ENCODE measurements at regions not wholly inside any gene's neighbourhood (a gene's known extent, or its start where the extent isn't known, plus 50 kb on each side); places are given as distances from the start of the nearest gene placed in this dataset.

- TF ChIP-seq CTCF (conservative IDR thresholded peaks at IDR 0.05; ENCODE audit: low read depth, low read length), result no peak
- Histone ChIP-seq H3K79me2 (ENCODE audit: insufficient read depth, low read depth) (no peaks in the 10 kb centered on the region), H3K4me3 (IDR thresholded peaks at IDR 0.05; ENCODE audit: insufficient read depth, low read depth, low read length) (no peak overlapping the region), H3K27me3 (ENCODE audit: insufficient read depth, low read depth) (no peaks in the 10 kb centered on the region), H4K20me1 (ENCODE audit: insufficient read depth) (no peaks in the 10 kb centered on the region), H3K9ac (no peak overlapping the region), H3K27ac (no peak overlapping the region), H2AFZ (ENCODE audit: low read depth) (no peak overlapping the region), H3K4me1 (ENCODE audit: low read depth, poor library complexity, severe bottlenecking) (no peaks in the 10 kb centered on the region), H3K36me3 (ENCODE audit: insufficient read depth) (no peaks in the 10 kb centered on the region), H3K4me2 (no peak overlapping the region)
Measured at GRCh38 chr14:84197704-84198103, 1332.2 kb upstream of the FLRT2 start.

- no peak overlapping the region for H3K4me3 ChIP-seq (IDR thresholded peaks at IDR 0.05; ENCODE audit: insufficient read depth, low read depth, low read length)
- no peaks in the 10 kb centered on the region for H3K79me2 ChIP-seq (ENCODE audit: insufficient read depth, low read depth)
- H3K27ac ChIP-seq, result no peak overlapping the region
- H3K4me1 ChIP-seq (ENCODE audit: low read depth, poor library complexity, severe bottlenecking), result no peaks in the 10 kb centered on the region
- H3K27me3 ChIP-seq (ENCODE audit: insufficient read depth, low read depth), result no peaks in the 10 kb centered on the region
- no peak for TF ChIP-seq CTCF (conservative IDR thresholded peaks at IDR 0.05; ENCODE audit: low read depth, low read length)
- H3K36me3 ChIP-seq (ENCODE audit: insufficient read depth), result no peaks in the 10 kb centered on the region
- no peak overlapping the region for H2AFZ ChIP-seq (ENCODE audit: low read depth)
- H3K9ac ChIP-seq, result no peak overlapping the region
- no peaks in the 10 kb centered on the region for H4K20me1 ChIP-seq (ENCODE audit: insufficient read depth)
- no peak overlapping the region for H3K4me2 ChIP-seq
Measured at GRCh38 chr14:84202486-84202885, 1327.5 kb upstream of the FLRT2 start.

GRCh38 chr14:84203896-84204295, 1326.0 kb upstream of the FLRT2 start:
- Histone ChIP-seq H3K4me3 (IDR thresholded peaks at IDR 0.05; ENCODE audit: insufficient read depth, low read depth, low read length) (no peak overlapping the region), H3K9ac (no peak overlapping the region), H3K4me1 (ENCODE audit: low read depth, poor library complexity, severe bottlenecking) (no peaks in the 10 kb centered on the region), H3K27me3 (ENCODE audit: insufficient read depth, low read depth) (no peaks in the 10 kb centered on the region), H2AFZ (ENCODE audit: low read depth) (no peak overlapping the region), H3K36me3 (ENCODE audit: insufficient read depth) (no peaks in the 10 kb centered on the region), H4K20me1 (ENCODE audit: insufficient read depth) (no peaks in the 10 kb centered on the region), H3K79me2 (ENCODE audit: insufficient read depth, low read depth) (no peaks in the 10 kb centered on the region), H3K4me2 (no peak overlapping the region), H3K27ac (no peak overlapping the region)
- TF ChIP-seq CTCF (conservative IDR thresholded peaks at IDR 0.05; ENCODE audit: low read depth, low read length), result no peak

- no peaks in the 10 kb centered on the region for H3K27me3 ChIP-seq (ENCODE audit: insufficient read depth, low read depth)
- no peak overlapping the region for H3K4me3 ChIP-seq (IDR thresholded peaks at IDR 0.05; ENCODE audit: insufficient read depth, low read depth, low read length)
- TF ChIP-seq CTCF (conservative IDR thresholded peaks at IDR 0.05; ENCODE audit: low read depth, low read length), result no peak
- no peaks in the 10 kb centered on the region for H3K36me3 ChIP-seq (ENCODE audit: insufficient read depth)
- H4K20me1 ChIP-seq (ENCODE audit: insufficient read depth), result no peaks in the 10 kb centered on the region
- no peak overlapping the region for H2AFZ ChIP-seq (ENCODE audit: low read depth)
- no peak overlapping the region for H3K4me2 ChIP-seq
- H3K9ac ChIP-seq, result no peak overlapping the region
- H3K79me2 ChIP-seq (ENCODE audit: insufficient read depth, low read depth), result no peaks in the 10 kb centered on the region
- H3K27ac ChIP-seq, result no peak overlapping the region
- H3K4me1 ChIP-seq (ENCODE audit: low read depth, poor library complexity, severe bottlenecking), result no peaks in the 10 kb centered on the region
Measured at GRCh38 chr14:84208451-84208850, 1321.5 kb upstream of the FLRT2 start.

GRCh38 chr14:84209031-84209430, 1320.9 kb upstream of the FLRT2 start:
- Histone ChIP-seq H3K27ac (no peak overlapping the region), H4K20me1 (ENCODE audit: insufficient read depth) (no peaks in the 10 kb centered on the region), H3K79me2 (ENCODE audit: insufficient read depth, low read depth) (no peaks in the 10 kb centered on the region), H3K4me2 (no peak overlapping the region), H3K27me3 (ENCODE audit: insufficient read depth, low read depth) (no peaks in the 10 kb centered on the region), H3K36me3 (ENCODE audit: insufficient read depth) (no peaks in the 10 kb centered on the region), H3K4me3 (IDR thresholded peaks at IDR 0.05; ENCODE audit: insufficient read depth, low read depth, low read length) (no peak overlapping the region), H3K4me1 (ENCODE audit: low read depth, poor library complexity, severe bottlenecking) (no peaks in the 10 kb centered on the region), H2AFZ (ENCODE audit: low read depth) (no peak overlapping the region), H3K9ac (no peak overlapping the region)
- TF ChIP-seq CTCF (conservative IDR thresholded peaks at IDR 0.05; ENCODE audit: low read depth, low read length), result no peak
